ENCODE measurements at regions not wholly inside any gene's neighbourhood (a gene's known extent, or its start where the extent isn't known, plus 50 kb on each side); places are given as distances from the start of the nearest gene placed in this dataset.
A peak's percentile ranks its signal among the peaks of the same experiment; 100 is the strongest.
"Not testable (repeated sequence)": the region's sequence is repeated elsewhere in the genome, so short reads cannot be mapped to it uniquely, and the experiment has no call there.

DNA sequence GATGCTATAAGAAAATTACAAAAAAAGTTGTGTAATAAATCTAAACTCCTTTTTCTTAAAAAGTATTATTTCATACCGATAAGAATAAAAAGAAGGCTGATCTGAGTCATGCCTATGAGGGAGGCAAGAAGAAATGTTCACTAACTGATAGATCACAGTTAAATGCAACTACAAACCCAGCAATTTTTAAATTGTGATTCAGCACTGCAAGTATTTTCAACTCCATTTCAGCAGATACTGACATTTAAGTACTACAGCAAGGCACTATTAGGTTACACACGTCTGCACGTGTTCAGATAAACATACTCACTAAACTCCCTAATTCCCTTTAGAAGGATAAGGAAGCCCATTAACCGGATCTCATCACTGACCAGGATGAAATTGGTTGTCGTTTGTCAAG is 213.3 kb upstream of the ZRANB2 start:
- H3K4me3 ChIP-seq (ENCODE audit: low read depth, low read length), result no peak overlapping the region
- DNase-seq (ENCODE audit: low read depth), result peak; percentile 20
- TF ChIP-seq CTCF (IDR thresholded peaks at IDR 0.05; ENCODE audit: insufficient read depth, low read length), result no peak

- DNase-seq (ENCODE audit: low read depth), result no peak
- H3K4me3 ChIP-seq (ENCODE audit: low read depth, low read length), result no peak overlapping the region
- no peak for TF ChIP-seq CTCF (IDR thresholded peaks at IDR 0.05; ENCODE audit: insufficient read depth, low read length)
Measured at GRCh38 chr1:71292203-71292602, 211.4 kb upstream of the ZRANB2 start.

- DNase-seq (ENCODE audit: low read depth); H3K4me3 ChIP-seq (ENCODE audit: low read depth, low read length): not testable (repeated sequence)
Measured at GRCh38 chr1:71290506-71291237, 209.8 kb upstream of the ZRANB2 start.

DNA sequence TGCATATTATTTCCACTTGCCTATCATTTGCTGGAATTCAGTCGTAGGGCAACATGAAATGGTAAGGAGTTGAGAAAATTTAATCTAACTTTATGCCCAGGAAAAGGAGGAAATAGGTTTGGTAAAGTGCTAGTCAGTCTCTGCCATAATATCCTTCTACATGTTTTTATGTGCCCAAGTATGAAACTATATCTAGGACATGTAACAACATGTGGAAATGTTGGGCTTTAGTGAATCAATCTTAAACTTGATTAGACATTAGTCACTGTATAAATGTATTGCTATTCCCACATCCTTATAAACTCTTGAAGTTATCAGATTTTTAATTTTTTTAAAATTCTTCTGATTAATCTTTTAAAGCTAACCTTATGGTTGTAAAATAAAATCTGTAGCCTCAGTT is 204.7 kb upstream of the ZRANB2 start:
- no peak overlapping the region for H3K4me3 ChIP-seq (ENCODE audit: low read depth, low read length)
- no peak for TF ChIP-seq CTCF (IDR thresholded peaks at IDR 0.05; ENCODE audit: insufficient read depth, low read length)
- no peak for DNase-seq (ENCODE audit: low read depth)

DNA sequence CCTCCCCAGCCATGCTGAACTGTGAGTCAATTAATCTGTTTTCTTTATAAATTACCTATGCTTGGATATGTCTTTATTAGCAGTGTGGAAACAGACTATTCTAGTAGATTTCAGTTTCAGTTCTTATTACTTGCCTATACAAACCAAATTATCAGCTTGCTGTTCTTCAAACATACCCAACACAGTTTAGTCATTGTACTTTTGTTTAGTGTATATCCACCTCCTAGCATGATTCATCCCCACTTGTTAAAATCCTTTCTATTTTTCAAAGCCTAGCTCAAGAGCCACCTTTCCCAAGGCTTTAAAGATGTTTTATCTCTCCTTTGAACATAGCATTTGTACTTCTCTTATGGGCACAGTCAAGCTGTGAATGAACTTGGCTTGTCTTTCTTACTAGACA is 195.6 kb upstream of the ZRANB2 start:
- no peak overlapping the region for H3K4me3 ChIP-seq (ENCODE audit: low read depth, low read length)
- TF ChIP-seq CTCF (IDR thresholded peaks at IDR 0.05; ENCODE audit: insufficient read depth, low read length), result no peak
- DNase-seq (ENCODE audit: low read depth), result no peak

- H3K4me3 ChIP-seq (ENCODE audit: low read depth, low read length), result no peak overlapping the region
- TF ChIP-seq CTCF (IDR thresholded peaks at IDR 0.05; ENCODE audit: insufficient read depth, low read length), result no peak
- no peak for DNase-seq (ENCODE audit: low read depth)
Measured at GRCh38 chr1:71273334-71273733, 192.5 kb upstream of the ZRANB2 start.

- no peak for TF ChIP-seq CTCF (IDR thresholded peaks at IDR 0.05; ENCODE audit: insufficient read depth, low read length)
- no peak for DNase-seq (ENCODE audit: low read depth)
- no peak overlapping the region for H3K4me3 ChIP-seq (ENCODE audit: low read depth, low read length)
Measured at GRCh38 chr1:71270394-71270915, 189.6 kb upstream of the ZRANB2 start.

All from fibroblast of the aortic adventitia (primary cell).